Iris pigment epithelial cell (primary cell): ENCODE measurements at regions not wholly inside any gene's neighbourhood (a gene's known extent, or its start where the extent isn't known, plus 50 kb on each side); places are given as distances from the start of the nearest gene placed in this dataset.
"Not testable (repeated sequence)": the region's sequence is repeated elsewhere in the genome, so short reads cannot be mapped to it uniquely, and the experiment has no call there.

Source experiments
- DNase-seq: peaks from one replicate; pipeline ENCODE4 v3.0.0-alpha.2; 2011; ENCODE audit warnings: low read depth

GRCh38 chr10:28354511-28354910, 51.6 kb upstream of the MPP7 start:
- no peak for DNase-seq

GRCh38 chr10:28355376-28355775, 52.5 kb upstream of the MPP7 start:
- peak; percentile 10 for DNase-seq

DNA sequence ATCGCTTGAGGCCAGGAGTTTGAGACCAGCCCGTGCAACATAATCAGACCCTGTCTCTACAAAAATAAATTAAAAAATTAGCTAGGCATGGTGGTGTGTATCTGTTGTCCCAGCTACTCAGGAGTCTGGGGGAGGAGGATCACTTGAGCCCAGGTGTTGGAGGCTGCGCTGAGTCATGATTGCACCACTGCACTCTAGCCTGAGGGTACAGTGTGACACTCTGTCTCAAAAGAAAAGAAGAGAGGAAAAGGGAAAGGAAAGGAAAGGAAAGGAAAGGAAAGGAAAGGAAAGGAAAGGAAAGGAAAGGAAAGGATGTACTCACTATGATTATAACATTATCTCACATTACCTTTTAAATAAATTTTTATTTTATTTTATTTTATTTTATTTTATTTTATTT, 56.5 kb upstream of the MPP7 start:
- no peak for DNase-seq

GRCh38 chr10:28360175-28360574, 57.3 kb upstream of the MPP7 start:
- no peak for DNase-seq

GRCh38 chr10:28363376-28363775, 60.5 kb upstream of the MPP7 start:
- no peak for DNase-seq

- DNase-seq: no peak
Observed at GRCh38 chr10:28365840-28366239, 63.0 kb upstream of the MPP7 start.

GRCh38 chr10:28366994-28367393, 64.1 kb upstream of the MPP7 start:
- no peak for DNase-seq

- DNase-seq: no peak
Observed at GRCh38 chr10:28367413-28367812, 64.5 kb upstream of the MPP7 start.

GRCh38 chr10:28367929-28368484, 65.1 kb upstream of the MPP7 start:
- DNase-seq: peak; percentile 4

DNA sequence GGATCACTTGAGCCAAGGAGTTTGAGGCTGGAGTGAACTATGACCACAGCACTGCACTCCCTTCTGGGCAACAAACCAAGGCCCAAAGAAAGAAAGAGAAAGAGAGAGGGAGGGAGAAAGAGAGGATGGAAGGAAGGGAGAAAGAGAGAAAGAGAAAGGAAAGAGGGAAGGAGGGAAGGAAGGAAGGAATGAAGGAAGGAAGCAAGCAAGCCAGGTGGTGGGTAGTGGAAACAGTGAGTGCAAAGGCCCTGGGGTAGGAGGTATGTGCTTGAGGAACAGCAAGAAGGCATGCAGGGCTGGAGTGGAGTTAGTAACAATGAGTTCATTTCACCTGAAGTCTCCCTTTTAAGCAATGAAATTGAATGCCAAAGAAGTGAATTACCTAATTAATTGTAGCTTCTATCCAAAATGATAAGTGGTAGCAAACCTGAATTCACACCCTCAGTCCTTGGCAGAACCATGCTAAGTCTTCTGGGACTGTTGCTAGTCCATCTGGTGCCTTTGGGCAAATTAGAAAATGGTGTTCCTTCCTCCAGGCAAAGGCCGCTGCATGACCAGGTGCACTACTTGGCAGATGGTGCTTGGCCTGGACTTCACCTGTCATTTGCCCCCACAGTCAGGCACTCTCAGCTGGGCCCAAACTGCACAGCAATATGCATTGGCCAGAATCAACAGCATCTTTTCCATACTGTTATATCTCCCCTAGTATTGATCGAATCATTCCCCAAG, 67.4 kb upstream of the MPP7 start:
- DNase-seq: no peak

DNA sequence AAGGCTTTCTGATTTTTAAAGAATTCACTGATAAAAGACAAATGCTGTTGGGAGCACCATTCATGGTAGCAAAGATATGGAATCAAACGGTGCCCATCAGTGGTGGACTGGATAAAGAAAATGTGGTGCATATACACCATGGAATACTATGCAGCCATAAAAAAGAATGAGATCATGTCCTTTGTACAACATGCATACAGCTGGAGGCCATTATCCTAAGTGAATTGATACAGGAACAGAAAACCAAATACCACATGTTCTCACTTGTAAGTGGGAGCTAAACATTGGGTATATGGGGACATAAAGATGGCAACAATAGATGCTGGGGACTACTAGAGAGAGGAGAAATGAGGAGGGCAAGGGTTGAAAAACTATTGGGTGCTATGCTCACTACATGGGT, 68.8 kb upstream of the MPP7 start:
- not testable (repeated sequence) for DNase-seq

DNA sequence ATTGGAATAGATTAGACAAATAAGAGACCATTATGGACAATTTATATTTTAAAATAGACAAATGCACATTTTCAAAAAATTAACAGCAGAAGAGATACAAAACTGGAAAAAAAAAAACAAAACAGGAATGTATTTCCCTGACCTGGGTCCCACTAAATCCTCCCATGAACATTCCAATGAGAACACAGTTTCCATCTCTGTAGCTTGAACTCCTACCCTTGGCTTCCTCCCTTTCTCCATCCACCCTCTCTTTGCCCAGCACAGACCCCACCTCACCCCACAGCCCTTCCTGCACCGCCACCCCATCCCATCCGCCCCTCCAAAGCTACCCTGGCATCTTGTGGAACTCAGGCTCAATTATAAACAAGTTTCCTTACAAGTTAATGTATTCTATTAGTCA, 71.2 kb upstream of the MPP7 start:
- DNase-seq: no peak

- DNase-seq: peak; percentile 34
Observed at GRCh38 chr10:28375399-28376354, 72.8 kb upstream of the MPP7 start.

DNA sequence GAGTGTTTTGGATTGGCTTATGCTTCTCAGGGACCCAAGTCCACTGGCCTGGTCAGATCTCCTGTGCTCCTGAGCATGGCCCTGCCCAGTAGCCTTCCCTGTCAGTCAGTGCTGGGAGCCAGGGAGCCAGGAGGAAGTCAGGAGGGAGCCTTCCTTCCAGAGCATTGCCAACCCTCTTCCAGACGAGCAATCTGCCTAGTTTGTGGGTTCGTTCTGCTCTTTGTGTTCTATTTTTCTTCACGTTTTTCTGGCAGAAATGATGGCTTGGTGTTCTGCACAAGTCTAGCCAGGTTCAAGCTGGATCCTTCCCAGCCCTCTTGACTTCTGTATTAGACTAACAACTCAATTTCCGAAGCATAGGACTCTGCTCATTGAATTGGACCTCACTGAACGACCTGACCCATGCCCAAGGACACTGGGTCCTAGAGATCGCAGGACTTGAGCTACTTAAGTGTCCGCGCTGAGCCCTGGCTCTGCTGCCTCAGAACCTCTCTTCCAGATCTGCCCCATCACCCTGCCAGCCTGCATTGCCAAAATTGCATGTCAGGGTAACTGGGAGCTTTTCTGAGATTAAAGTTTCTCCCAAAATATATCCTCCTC, 76.2 kb upstream of the MPP7 start:
- DNase-seq: no peak

GRCh38 chr10:28381466-28381865, 78.6 kb upstream of the MPP7 start:
- DNase-seq: peak; percentile 36

DNA sequence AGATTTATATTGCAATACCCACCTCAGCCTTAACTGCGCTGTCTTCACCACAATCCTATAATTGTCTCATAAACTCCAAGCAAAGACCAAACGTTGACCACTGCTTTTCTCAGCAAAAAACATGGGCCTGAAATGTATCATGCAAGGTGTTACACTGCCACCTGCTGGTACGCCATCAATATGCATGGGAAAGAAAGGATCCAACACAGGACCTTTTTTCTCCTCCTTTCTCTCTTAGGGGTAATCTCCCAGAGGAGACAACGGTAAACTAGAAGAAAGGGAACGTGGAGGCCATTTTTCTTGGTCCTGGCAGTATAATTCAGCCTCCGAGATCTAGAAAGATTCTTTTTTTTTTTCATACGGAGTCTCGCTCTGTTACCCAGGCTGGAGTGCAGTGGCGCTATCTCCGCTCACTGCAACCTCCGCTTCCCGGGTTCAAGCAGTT, 79.1 kb upstream of the MPP7 start:
- peak; percentile 86 for DNase-seq

DNA sequence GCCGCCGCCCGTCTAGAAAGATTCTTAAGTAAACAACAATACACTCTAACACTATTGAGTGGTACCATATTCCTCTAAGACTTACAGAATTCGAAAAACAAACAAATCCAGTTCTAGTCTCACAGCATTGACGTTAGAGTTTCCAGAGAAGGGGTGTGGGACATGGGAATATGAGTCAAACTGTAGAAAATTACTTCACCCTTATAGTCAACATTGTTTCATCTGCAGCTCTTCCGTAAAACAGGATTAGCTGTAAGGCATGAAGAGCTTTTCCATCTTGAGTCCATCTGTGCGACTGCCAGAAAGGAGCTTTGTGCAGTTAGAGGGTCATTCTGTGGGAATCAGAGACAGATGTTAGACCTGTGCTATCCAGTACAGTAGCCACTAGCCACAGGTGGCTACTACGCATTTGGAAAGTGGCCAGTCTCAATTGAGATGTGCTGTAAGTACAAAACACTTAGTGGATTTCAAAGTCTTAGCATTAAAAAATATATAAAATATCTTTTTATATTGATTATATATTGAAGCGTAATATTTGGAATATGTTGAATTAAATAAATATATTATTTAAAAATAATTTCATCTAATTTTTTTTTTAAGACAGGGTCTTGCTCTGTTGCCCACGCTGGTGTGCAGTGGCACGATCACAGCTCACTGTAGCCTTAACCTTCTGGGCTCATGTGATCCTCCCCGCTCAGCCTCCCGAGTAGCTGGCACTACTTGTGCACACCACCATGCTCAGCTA, 79.8 kb upstream of the MPP7 start:
- peak; percentile 81 for DNase-seq

DNA sequence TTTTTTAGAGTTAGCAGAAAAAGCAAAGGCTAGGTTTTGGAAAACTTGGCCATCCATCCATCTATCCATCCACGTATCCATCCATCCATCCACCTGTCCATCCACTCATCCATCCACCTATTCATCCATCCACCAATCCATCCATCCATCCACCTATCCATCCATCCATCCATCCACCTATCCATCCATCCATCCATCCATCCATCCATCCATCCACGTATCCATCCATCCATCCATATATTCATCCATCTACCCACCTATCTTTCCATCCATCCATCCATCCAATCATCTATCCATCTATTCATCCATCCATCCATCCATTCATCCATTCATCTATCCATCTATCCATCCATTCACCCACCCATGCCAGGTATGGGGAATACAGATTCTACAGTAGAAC, 81.7 kb upstream of the MPP7 start:
- no peak for DNase-seq

GRCh38 chr10:28385748-28386502, 83.1 kb upstream of the MPP7 start:
- no peak for DNase-seq

GRCh38 chr10:28386503-28386868, 83.6 kb upstream of the MPP7 start:
- no peak for DNase-seq

GRCh38 chr10:28387140-28387539, 84.3 kb upstream of the MPP7 start:
- DNase-seq: no peak
